Ishikawa (cell line): ENCODE measurements at regions not wholly inside any gene's neighbourhood (a gene's known extent, or its start where the extent isn't known, plus 50 kb on each side); places are given as distances from the start of the nearest gene placed in this dataset.

Experiments used
- CEBPB ChIP-seq: IDR thresholded peaks from 2 replicates; pipeline ENCODE4 v1.6.1; 2012
- CREB1 ChIP-seq: IDR thresholded peaks from 2 replicates; pipeline ENCODE4 v1.6.1; 2012; ENCODE audit warnings: low read depth
- EGR1 ChIP-seq: IDR thresholded peaks from 2 replicates; pipeline ENCODE4 v1.6.1; 2012
- EP300 ChIP-seq: IDR thresholded peaks from 2 replicates; pipeline ENCODE4 v1.6.1; 2012; ENCODE audit warnings: borderline replicate concordance
- FOXM1 ChIP-seq: IDR thresholded peaks from 2 replicates; pipeline ENCODE4 v1.6.1; 2012; ENCODE audit warnings: low read depth, borderline replicate concordance
- MAX ChIP-seq: IDR thresholded peaks from 2 replicates; pipeline ENCODE4 v1.6.1; 2012
- NFIC ChIP-seq: IDR thresholded peaks from 2 replicates; pipeline ENCODE4 v1.6.1; 2012
- RAD21 ChIP-seq: IDR thresholded peaks from 2 replicates; pipeline ENCODE4 v1.6.1; 2012; ENCODE audit warnings: low read depth
- REST ChIP-seq: IDR thresholded peaks from 2 replicates; pipeline ENCODE4 v1.6.1; 2012; ENCODE audit warnings: low read depth, mild to moderate bottlenecking
- TAF1 ChIP-seq: IDR thresholded peaks from 2 replicates; pipeline ENCODE4 v1.6.1; 2012; ENCODE audit warnings: low read depth, mild to moderate bottlenecking
- TCF12 ChIP-seq: IDR thresholded peaks from 2 replicates; pipeline ENCODE4 v1.6.1; 2012; ENCODE audit warnings: low read depth
- TEAD4 ChIP-seq: IDR thresholded peaks from 2 replicates; pipeline ENCODE4 v1.6.1; 2012
- USF1 ChIP-seq: IDR thresholded peaks from 2 replicates; pipeline ENCODE4 v1.6.1; 2012
- YY1 ChIP-seq: IDR thresholded peaks from 2 replicates; pipeline ENCODE4 v1.6.1; 2012; ENCODE audit warnings: low read depth
- ZBTB7A ChIP-seq: IDR thresholded peaks from 2 replicates; pipeline ENCODE4 v1.6.1; 2012; ENCODE audit warnings: low read depth

GRCh38 chr4:14184265-14184664 lies 556.7 kb upstream of the BOD1L1 start:
- TF ChIP-seq REST: no peak
- TF ChIP-seq RAD21: no peak
- TF ChIP-seq NFIC: no peak

GRCh38 chr4:14184767-14185166 lies 557.2 kb upstream of the BOD1L1 start:
- no peak for TF ChIP-seq CREB1
- no peak for TF ChIP-seq NFIC
- no peak for TF ChIP-seq REST
- TF ChIP-seq MAX: no peak
- TF ChIP-seq TCF12: no peak
- no peak for TF ChIP-seq FOXM1
- no peak for TF ChIP-seq EP300
- TF ChIP-seq TEAD4: no peak
- TF ChIP-seq RAD21: no peak
- TF ChIP-seq CEBPB: no peak
- no peak for TF ChIP-seq ZBTB7A
- TF ChIP-seq TAF1: no peak
- TF ChIP-seq EGR1: no peak
- no peak for TF ChIP-seq USF1
- no peak for TF ChIP-seq YY1

GRCh38 chr4:14188214-14188613 lies 560.7 kb upstream of the BOD1L1 start:
- TF ChIP-seq TEAD4 (no peak), MAX (no peak), REST (no peak), CREB1 (no peak), EP300 (no peak), USF1 (no peak), NFIC (no peak), ZBTB7A (no peak), FOXM1 (no peak), RAD21 (no peak), YY1 (no peak)

GRCh38 chr4:14193601-14194000 lies 566.1 kb upstream of the BOD1L1 start:
- TF ChIP-seq TCF12 (no peak), TAF1 (no peak), MAX (no peak), USF1 (no peak), EGR1 (no peak), EP300 (no peak), YY1 (no peak), REST (no peak), RAD21 (no peak), TEAD4 (no peak), CEBPB (no peak)
